Muscle of leg (tissue), 3 donors: ENCODE measurements at regions not wholly inside any gene's neighbourhood (a gene's known extent, or its start where the extent isn't known, plus 50 kb on each side); places are given as distances from the start of the nearest gene placed in this dataset.

Experiments used
- DNase-seq: peaks from one replicate; pipeline ENCODE4 v3.0.0; 2013
- H3K27ac ChIP-seq: one replicate; pipeline ENCODE4 v1.5.1; 2013; ENCODE audit warnings: mild to moderate bottlenecking, low read length, control low read depth
- H3K27me3 ChIP-seq: one replicate; pipeline ENCODE4 v1.6.1; 2013; ENCODE audit warnings: low read length; ENCODE audit not compliant: control insufficient read depth, insufficient read depth
- H3K36me3 ChIP-seq: one replicate; pipeline ENCODE4 v1.6.1; 2013; ENCODE audit warnings: low read length; ENCODE audit not compliant: control insufficient read depth, insufficient read depth
- H3K4me1 ChIP-seq: one replicate; pipeline ENCODE4 v1.6.1; 2013; ENCODE audit warnings: low read length; ENCODE audit not compliant: control insufficient read depth, insufficient read depth
- H3K4me3 ChIP-seq: one replicate; pipeline ENCODE4 v1.5.1; 2013; ENCODE audit warnings: low read length, control low read depth
- H3K9me3 ChIP-seq: replicated peaks from 2 replicates; pipeline ENCODE4 v1.6.1; 2013; ENCODE audit warnings: low read depth, low read length; ENCODE audit not compliant: control insufficient read depth
- WGBS: methylation state at CpG from one replicate; pipeline ENCODE4 v1.1.5; 2013; ENCODE audit warnings: missing lambda C conversion rate; ENCODE audit not compliant: insufficient coverage; 5-methylcytosine and 5-hydroxymethylcytosine counted together

DNA sequence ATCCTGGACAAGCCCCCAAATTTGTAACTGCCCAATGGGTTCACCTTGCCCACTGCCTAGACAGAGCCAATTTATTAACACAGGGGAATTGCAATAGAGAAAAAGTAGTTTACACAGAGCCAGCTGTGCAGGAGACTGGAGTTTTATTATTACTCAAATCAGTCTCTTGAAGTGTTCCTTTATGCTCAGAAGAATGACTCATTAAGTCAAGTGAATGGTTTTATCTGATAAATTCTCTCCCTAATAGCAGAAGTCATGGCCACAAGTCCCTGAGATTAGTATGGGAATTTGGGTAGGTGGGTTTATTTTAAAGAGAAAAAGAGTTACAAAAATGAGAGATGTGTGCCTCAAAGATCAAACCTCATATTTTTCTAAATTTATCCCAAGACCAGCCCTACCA, 122.8 kb upstream of the NUDT4 start:
- Histone ChIP-seq H3K4me1 (peaks cover 4% of the 10 kb centered on the region), H3K27ac (no peak overlapping the region), H3K4me3 (no peak overlapping the region), H3K36me3 (no peaks in the 10 kb centered on the region), H3K27me3 (no peaks in the 10 kb centered on the region), H3K9me3 (peaks cover 16% of the 10 kb centered on the region)
- DNase-seq = no peak

DNA sequence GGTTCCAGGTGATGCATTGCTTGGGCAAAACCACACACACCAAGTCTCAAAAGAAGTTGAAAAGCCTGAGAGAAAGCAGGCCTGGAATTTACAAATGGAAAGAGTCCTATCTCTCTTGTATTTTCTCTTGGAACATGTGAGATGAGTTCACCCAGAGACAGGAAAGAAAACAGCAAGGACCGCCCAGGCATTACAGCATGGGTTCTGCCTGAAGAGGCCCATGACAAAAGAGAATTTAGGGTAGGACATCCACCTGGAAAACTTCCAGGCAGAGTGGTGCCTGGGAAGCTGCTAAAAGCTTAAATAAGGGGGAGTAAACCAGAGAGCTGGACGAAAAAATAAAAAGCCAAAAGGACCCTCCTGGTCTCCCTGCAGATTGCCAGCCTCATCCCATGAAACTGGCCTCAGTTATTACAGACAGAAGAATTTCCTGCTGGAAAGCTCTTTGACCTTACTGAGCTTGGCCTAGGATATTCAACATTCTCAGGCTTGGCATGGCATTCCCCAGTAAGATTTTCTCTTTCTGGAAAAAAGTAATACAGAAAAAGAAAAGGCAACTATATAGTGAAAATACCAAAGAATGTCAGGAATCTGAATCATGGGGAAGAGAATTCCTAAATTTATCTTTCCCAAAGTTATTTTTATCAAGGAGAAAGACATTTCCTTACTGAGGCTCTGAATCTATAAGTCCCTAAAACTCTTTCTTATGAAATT, 121.3 kb upstream of the NUDT4 start:
- H3K4me1 ChIP-seq = peaks cover 4% of the 10 kb centered on the region
- 25% methylated on average over 2 of the region's 2 CpGs for WGBS
- no peak overlapping the region for H3K4me3 ChIP-seq
- H3K27me3 ChIP-seq = no peaks in the 10 kb centered on the region
- DNase-seq = no peak
- H3K36me3 ChIP-seq = no peaks in the 10 kb centered on the region
- peaks cover 16% of the 10 kb centered on the region for H3K9me3 ChIP-seq
- peak overlapping the region; percentile 15 for H3K27ac ChIP-seq

DNA sequence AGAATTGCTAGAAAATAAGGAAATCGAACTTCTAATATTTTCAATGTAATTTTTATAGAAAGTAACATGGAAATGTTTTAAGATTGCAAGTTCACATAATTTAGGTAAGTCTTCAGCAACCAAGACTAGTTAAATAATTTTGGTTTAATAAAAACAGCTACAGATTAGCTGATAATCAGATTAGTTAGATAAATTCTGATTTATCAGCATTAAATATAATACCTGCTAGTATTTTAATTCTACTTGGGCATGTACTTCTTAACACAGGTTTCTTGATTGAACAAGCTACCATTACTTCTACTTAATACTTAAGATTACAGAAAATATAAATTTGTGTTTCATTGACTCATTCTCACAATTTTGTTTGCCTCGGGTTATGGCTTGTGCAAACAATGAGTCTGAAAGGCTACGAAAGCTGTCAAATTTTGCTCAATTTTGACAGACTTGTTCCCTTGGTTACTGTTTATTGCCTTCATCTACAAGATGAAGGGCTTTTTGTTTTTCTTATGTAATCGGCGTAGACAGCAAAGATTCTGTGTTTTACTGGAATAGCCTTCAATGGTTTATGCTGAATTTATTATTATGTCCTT, 116.1 kb upstream of the NUDT4 start:
- no CpG with 5 or more reads among the region's 5 CpGs for whole genome bisulfite sequencing
- Histone ChIP-seq H3K4me1 (no peaks in the 10 kb centered on the region), H3K36me3 (no peaks in the 10 kb centered on the region), H3K9me3 (peaks cover 2% of the 10 kb centered on the region), H3K27me3 (no peaks in the 10 kb centered on the region), H3K4me3 (no peak overlapping the region), H3K27ac (no peak overlapping the region)
- no peak for DNase-seq

DNA sequence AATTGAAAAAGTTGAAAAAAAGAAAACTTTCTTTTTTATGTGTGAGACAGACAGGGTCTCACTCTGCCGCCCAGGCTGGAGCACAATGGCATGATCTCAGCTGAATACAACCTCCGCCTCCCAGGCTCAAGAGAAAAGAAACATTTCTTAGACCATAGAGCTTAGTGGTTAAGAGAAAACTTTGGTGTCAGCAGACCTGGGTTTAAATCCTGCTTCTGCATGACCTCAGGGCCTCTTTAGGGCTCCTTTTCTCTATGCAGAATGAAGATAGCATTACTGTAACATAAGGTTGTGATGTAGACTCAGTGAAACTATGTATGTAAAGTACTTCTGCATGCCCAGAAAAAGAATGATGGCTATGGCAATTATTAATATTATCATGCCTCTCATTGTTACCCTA, 104.7 kb upstream of the NUDT4 start:
- H3K4me3 ChIP-seq = no peak overlapping the region
- H3K36me3 ChIP-seq = no peaks in the 10 kb centered on the region
- no peaks in the 10 kb centered on the region for H3K9me3 ChIP-seq
- no CpG with 5 or more reads among the region's 2 CpGs for WGBS
- DNase-seq = no peak
- no peaks in the 10 kb centered on the region for H3K27me3 ChIP-seq
- no peak overlapping the region for H3K27ac ChIP-seq
- peaks cover 9% of the 10 kb centered on the region for H3K4me1 ChIP-seq

DNA sequence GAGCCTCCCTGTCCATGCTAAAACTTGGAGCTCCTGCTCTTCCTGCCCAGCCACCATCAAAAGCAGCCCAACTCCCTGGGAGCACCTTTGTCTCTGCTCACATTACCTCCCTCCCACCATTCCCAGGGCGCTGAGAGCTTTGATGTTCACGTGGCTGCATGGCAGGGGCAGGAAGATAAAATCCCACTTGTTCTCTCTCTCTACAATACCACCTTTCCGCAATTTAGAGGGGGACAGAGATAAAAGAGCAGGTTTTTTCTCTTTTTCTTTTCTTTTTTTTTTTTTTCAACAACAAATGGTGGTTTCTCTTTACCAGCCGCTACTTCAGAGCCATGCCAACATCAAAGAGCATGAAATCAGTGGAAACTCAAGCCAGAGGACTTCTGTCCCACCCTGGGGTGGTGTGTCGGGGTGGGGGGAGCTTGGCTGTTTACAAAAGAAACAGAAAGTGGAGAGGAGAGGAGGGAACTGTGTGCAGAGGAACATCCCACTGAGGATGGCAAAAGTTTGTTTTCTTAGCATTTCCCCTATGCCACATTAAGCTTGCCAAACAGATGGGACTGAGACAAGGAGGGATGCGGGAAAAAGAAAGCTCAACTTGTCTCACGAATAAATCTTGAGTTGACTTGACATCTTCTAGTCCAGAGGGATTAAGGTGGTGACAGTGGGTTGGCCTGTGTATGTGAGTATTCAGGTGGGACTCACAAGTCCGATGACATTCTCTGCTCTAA, 103.7 kb upstream of the NUDT4 start:
- DNase-seq = no peak
- peaks cover 9% of the 10 kb centered on the region for H3K4me1 ChIP-seq
- H3K4me3 ChIP-seq = no peak overlapping the region
- no peaks in the 10 kb centered on the region for H3K36me3 ChIP-seq
- H3K27ac ChIP-seq = no peak overlapping the region
- WGBS = 44% methylated on average over 3 of the region's 8 CpGs
- no peaks in the 10 kb centered on the region for H3K27me3 ChIP-seq
- H3K9me3 ChIP-seq = no peaks in the 10 kb centered on the region

DNA sequence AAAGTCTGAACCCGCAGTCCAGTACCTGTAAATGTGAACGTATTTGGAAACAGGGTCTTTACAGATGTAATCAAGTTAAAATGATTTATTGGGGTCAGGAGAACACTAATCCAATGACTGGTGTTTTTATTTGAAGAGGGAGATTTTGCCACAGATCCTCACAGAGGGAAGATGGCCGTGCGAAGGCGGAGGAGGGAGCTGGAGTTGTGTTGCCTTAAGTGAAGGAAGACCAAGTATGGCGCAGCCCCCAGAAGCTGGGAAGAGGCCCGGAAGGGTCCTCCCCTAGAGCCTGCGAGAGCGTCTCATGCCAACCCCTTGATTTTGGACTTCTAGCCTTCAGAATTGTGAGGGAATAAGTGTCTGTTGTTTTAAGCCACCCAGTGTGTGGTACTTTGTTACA, 102.8 kb upstream of the NUDT4 start:
- no peak overlapping the region for H3K27ac ChIP-seq

DNA sequence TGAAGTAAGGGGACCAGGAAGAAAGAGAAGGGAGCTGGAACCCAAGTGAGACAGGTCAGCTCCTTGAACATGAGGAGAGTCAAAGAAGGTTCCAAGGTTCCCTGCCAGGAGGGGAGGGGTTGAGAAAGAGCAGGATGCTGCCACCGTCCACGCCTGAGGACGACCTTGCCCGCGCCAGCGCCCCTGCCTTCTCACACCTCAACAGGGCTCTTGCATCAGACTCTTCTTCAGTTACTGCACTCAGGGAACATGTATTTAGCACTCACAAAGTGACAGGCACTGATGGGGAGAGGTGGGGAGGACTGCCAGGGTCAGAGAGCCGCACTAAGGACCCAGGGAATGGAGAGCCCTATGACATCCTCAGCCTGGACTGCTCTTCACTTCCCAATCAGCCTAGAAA, 102.1 kb upstream of the NUDT4 start:
- Histone ChIP-seq H3K4me1 (peaks cover 15% of the 10 kb centered on the region), H3K9me3 (no peaks in the 10 kb centered on the region), H3K27me3 (no peaks in the 10 kb centered on the region), H3K27ac (no peak overlapping the region), H3K36me3 (no peaks in the 10 kb centered on the region), H3K4me3 (no peak overlapping the region)
- WGBS = no CpG with 5 or more reads among the region's 7 CpGs
- no peak for DNase-seq

More for the DNA sequence above, 102.8 kb upstream of the NUDT4 start:
- no peak for DNase-seq
- Histone ChIP-seq H3K4me1 (peaks cover 12% of the 10 kb centered on the region), H3K36me3 (no peaks in the 10 kb centered on the region), H3K4me3 (no peak overlapping the region), H3K9me3 (no peaks in the 10 kb centered on the region), H3K27me3 (no peaks in the 10 kb centered on the region)
- WGBS = 86% methylated on average over 5 of the region's 9 CpGs

DNA sequence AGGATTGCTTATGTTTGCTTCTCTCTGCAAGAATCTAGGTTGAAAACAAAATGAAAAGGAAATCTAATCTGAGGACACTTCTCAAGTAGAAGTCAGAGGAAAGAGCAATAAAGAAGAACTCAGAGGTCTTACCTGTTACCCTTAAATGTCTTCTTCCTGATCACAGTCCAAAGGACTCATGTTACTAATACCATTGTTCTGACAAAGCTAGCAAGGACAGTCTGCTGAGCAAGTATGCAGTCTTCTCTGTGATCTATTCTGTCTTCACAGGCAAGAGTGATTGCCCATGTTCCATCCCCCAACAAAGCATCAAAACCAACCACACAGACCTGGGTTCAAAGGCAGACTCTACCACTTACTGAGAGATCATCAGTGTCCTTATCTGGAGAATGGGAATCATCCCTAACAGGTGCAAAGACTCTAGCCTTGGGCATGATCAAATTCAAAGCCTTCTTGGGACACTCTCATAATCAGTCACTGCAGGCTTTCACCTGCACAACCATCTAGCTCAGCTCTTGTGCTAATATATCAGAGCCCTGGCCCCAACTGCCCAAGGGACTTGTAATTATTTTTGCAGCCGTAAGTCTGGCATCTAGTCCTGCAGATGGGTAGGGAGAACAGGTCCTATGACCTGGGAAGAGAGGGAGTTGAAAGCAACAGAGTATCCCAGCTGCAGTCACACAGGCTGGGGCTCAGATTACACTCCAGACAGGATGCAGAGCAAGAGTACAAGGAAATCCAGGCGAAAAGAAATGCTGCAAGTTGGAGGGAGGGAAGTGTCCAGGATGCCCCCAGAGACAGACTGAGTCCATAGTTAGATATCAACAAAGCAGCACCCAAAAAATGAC, 97.9 kb upstream of the NUDT4 start:
- WGBS = 0% methylated on average over 1 of the region's 2 CpGs
- Histone ChIP-seq H3K36me3 (no peaks in the 10 kb centered on the region), H3K9me3 (no peaks in the 10 kb centered on the region), H3K4me1 (peaks cover 6% of the 10 kb centered on the region), H3K4me3 (no peak overlapping the region), H3K27me3 (no peaks in the 10 kb centered on the region), H3K27ac (no peak overlapping the region)
- peak; percentile 55 for DNase-seq

DNA sequence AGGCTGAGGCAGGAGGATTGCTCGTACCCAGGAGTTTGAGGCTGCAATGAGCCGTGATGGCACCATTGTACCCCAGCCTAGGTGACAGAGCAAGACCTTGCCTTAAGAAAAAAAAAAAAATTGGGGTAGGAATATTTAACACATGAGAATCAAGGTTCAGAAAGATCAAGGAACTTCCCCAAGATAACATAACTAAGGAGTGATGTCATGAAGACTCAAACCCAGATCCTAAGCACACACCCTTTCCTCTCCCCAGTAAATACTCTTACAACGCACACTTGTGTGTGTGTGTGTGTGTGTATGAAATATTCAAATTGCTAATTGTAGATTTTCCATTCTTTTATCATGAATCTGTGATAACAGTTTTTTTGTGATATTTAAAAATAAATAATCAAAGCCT, 90.6 kb upstream of the NUDT4 start:
- Histone ChIP-seq H3K4me3 (no peak overlapping the region), H3K9me3 (no peaks in the 10 kb centered on the region), H3K36me3 (no peaks in the 10 kb centered on the region), H3K27me3 (no peaks in the 10 kb centered on the region), H3K4me1 (no peaks in the 10 kb centered on the region), H3K27ac (no peak overlapping the region)
- WGBS = no CpG with 5 or more reads among the region's 3 CpGs
- DNase-seq = no peak

DNA sequence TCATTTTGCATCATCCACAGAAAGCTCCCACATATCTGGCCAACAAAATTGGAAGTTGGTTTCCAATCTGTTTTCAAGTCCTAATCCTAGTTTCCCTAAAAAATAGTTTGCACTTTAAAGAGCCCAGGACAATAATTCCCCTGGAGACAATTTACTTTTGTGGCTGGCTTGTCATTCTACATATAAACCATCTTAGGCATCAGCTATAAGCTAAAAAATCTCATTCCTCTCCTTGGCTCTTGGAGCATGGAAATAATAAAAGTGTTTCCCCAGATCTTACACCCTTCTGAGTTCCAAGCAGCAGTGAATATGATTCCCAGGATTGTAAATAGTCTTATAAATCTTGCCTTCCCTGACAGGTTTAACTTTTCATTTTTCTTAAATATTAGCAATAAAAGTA, 89.1 kb upstream of the NUDT4 start:
- peak; percentile 84 for DNase-seq
- H3K4me1 ChIP-seq = no peaks in the 10 kb centered on the region
- H3K4me3 ChIP-seq = no peak overlapping the region
- H3K27ac ChIP-seq = no peak overlapping the region
- H3K36me3 ChIP-seq = no peaks in the 10 kb centered on the region
- no peaks in the 10 kb centered on the region for H3K9me3 ChIP-seq
- no peaks in the 10 kb centered on the region for H3K27me3 ChIP-seq
